OCI-LY3 (cell line): ENCODE measurements at regions not wholly inside any gene's neighbourhood (a gene's known extent, or its start where the extent isn't known, plus 50 kb on each side); places are given as distances from the start of the nearest gene placed in this dataset.

Experiments used
- EZH2phosphoT487 ChIP-seq: fragments of 200-600 bp; shearing (Covaris generic); IDR thresholded peaks from 2 replicates; pipeline ENCODE4 v1.6.1; 2018; ENCODE audit warnings: antibody characterized with exemption, mixed run types, low read depth
- TF ChIP-seq, protein P1 (sequence below): fragments of 200-600, 300-600 bp; sonication (generic); IDR thresholded peaks from 2 replicates; pipeline ENCODE4 v1.5.1; 2014; ENCODE audit warnings: antibody characterized with exemption, low read length, low read depth

DNA sequence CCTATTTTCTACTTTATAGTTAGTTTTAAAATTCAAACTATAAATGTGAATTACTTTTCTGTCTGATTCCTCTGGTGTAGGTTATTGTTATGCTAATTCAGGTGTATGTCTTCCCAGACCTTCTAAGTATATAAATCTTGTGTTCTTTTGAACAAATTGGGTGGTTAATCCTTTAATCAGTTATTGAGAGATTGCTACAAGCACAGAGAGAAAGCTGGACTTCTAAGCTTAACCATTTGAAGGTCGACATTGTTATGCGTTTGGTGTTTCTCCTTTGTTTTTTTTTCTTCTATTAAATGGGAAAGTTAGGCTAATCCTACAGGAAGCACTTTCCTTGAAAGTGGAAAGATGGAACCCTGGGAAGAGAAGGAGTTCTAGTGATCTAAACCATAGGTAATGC is 592.6 kb downstream of the SLC4A3 start:
- no peak for TF ChIP-seq EZH2phosphoT487
- TF ChIP-seq, protein P1, sequence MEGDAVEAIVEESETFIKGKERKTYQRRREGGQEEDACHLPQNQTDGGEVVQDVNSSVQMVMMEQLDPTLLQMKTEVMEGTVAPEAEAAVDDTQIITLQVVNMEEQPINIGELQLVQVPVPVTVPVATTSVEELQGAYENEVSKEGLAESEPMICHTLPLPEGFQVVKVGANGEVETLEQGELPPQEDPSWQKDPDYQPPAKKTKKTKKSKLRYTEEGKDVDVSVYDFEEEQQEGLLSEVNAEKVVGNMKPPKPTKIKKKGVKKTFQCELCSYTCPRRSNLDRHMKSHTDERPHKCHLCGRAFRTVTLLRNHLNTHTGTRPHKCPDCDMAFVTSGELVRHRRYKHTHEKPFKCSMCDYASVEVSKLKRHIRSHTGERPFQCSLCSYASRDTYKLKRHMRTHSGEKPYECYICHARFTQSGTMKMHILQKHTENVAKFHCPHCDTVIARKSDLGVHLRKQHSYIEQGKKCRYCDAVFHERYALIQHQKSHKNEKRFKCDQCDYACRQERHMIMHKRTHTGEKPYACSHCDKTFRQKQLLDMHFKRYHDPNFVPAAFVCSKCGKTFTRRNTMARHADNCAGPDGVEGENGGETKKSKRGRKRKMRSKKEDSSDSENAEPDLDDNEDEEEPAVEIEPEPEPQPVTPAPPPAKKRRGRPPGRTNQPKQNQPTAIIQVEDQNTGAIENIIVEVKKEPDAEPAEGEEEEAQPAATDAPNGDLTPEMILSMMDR, result no peak
